A673 (cell line): ENCODE measurements at regions not wholly inside any gene's neighbourhood (a gene's known extent, or its start where the extent isn't known, plus 50 kb on each side); places are given as distances from the start of the nearest gene placed in this dataset.

Experiments
- BruUV-seq: library from RNA; stranded (reverse); fragments of 400-500 nt; replicated peaks from 2 replicates; lab custom pipeline; 2021; lab: Mats Ljungman, UMichigan
- CTCF ChIA-PET: fragments of 300-600 bp; sonication (Branson Sonifier 250); formaldehyde crosslinking; loops from one replicate; lab custom pipeline; 2022; ENCODE audit warnings: antibody characterized with exemption; lab: Charles Lee
- POLR2A ChIA-PET: fragments of 300-600 bp; sonication (Branson Sonifier 250); formaldehyde crosslinking; loops from one replicate; lab custom pipeline; 2022; ENCODE audit warnings: antibody characterized with exemption; ENCODE audit not compliant: low non-redundant PET; lab: Charles Lee
- DNase-seq: peaks from one replicate; pipeline ENCODE4 v3.0.0-alpha.2; 2015; ENCODE audit warnings: low spot score
- H3K27ac ChIP-seq: fragments of 200-600 bp; sonication (generic); 2 replicates; pipeline ENCODE4 v1.5.1; 2016; ENCODE audit warnings: mixed run types, low read depth, mild to moderate bottlenecking, mixed read lengths, antibody characterized with exemption, low read length; ENCODE audit not compliant: poor library complexity, severe bottlenecking
- H3K27me3 ChIP-seq: fragments of 200-600 bp; sonication (generic); replicated peaks from 2 replicates; pipeline ENCODE4 v1.6.1; 2017; ENCODE audit warnings: mixed run types, low read depth, mild to moderate bottlenecking, mixed read lengths, antibody characterized with exemption, low read length; ENCODE audit not compliant: insufficient read depth, poor library complexity
- H3K36me3 ChIP-seq: fragments of 200-600 bp; sonication (generic); 2 replicates; pipeline ENCODE4 v1.6.1; 2016; ENCODE audit warnings: mixed run types, mild to moderate bottlenecking, mixed read lengths, antibody characterized with exemption, low read length; ENCODE audit not compliant: insufficient read depth, poor library complexity, severe bottlenecking
- H3K4me1 ChIP-seq: fragments of 200-600 bp; sonication (generic); 2 replicates; pipeline ENCODE4 v1.6.1; 2017; ENCODE audit warnings: mixed run types, mild to moderate bottlenecking, mixed read lengths, antibody characterized with exemption, low read length; ENCODE audit not compliant: insufficient read depth, poor library complexity, severe bottlenecking
- H3K4me3 ChIP-seq: fragments of 200-600 bp; sonication (generic); 2 replicates; pipeline ENCODE4 v1.5.1; 2016; ENCODE audit warnings: low read depth, mixed run types, mild to moderate bottlenecking, mixed read lengths, low read length; ENCODE audit not compliant: poor library complexity, severe bottlenecking
- H3K9me3 ChIP-seq: fragments of 200-600 bp; sonication (generic); 2 replicates; pipeline ENCODE4 v1.6.1; 2016; ENCODE audit warnings: mixed run types, low read depth, mild to moderate bottlenecking, mixed read lengths, antibody characterized with exemption, low read length; ENCODE audit not compliant: poor library complexity, severe bottlenecking
- EZH2 ChIP-seq: fragments of 200-600 bp; sonication (generic); IDR thresholded peaks from 2 replicates; pipeline ENCODE4 v1.6.1; 2017; ENCODE audit warnings: borderline replicate concordance, low read depth, mild to moderate bottlenecking, mixed read lengths, antibody characterized with exemption, low read length; ENCODE audit not compliant: poor library complexity, severe bottlenecking
- intact Hi-C: fragments of 100-400 bp; cut with micrococcal nuclease; formaldehyde crosslinking; loops from one replicate; pipeline ENCODE4 v1.10.0; 2022; ENCODE audit not compliant: unreplicated experiment
- TF ChIP-seq, protein P1 (sequence below): fragments of 300-800, 200-600 bp; sonication (generic); conservative IDR thresholded peaks from 2 replicates; pipeline ENCODE4 v1.5.1; 2017; ENCODE audit warnings: low read depth, mild to moderate bottlenecking, antibody characterized with exemption, low read length, moderate library complexity, mixed read lengths

- intact Hi-C loops = no loop called here
- Histone ChIP-seq H3K4me3 (no peak overlapping the region), H3K4me1 (no peaks in the 10 kb centered on the region), H3K27me3 (peaks cover 9% of the 10 kb centered on the region), H3K9me3 (no peaks in the 10 kb centered on the region), H3K36me3 (no peaks in the 10 kb centered on the region), H3K27ac (no peak overlapping the region)
- DNase-seq = no peak
- ChIA-PET CTCF (no interaction called here), POLR2A (no interaction called here)
- TF ChIP-seq, protein P1, sequence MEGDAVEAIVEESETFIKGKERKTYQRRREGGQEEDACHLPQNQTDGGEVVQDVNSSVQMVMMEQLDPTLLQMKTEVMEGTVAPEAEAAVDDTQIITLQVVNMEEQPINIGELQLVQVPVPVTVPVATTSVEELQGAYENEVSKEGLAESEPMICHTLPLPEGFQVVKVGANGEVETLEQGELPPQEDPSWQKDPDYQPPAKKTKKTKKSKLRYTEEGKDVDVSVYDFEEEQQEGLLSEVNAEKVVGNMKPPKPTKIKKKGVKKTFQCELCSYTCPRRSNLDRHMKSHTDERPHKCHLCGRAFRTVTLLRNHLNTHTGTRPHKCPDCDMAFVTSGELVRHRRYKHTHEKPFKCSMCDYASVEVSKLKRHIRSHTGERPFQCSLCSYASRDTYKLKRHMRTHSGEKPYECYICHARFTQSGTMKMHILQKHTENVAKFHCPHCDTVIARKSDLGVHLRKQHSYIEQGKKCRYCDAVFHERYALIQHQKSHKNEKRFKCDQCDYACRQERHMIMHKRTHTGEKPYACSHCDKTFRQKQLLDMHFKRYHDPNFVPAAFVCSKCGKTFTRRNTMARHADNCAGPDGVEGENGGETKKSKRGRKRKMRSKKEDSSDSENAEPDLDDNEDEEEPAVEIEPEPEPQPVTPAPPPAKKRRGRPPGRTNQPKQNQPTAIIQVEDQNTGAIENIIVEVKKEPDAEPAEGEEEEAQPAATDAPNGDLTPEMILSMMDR = no peak
- TF ChIP-seq EZH2 = no peak
- no TSS peak for BruUV-seq
Observed at GRCh38 chr3:24589931-24590880, 95.6 kb upstream of the THRB start.

DNA sequence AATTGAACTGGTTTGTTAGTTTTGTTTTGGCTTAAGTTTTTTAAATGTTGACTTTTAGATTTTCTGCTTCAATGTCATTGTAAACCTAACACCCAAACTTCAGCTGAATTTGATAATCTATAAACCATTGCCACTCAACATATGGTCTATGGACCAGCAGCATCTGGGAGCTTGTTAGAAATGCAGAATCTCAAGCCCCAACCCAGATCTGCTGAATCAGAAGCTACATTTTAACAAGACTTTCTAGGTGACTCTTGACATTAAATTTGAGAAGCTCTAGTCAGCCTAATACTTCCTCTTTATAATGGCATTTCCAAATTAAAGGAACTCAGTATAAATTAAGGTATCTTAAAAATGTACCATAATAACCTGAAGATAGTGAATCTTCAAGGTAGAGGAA is 96.5 kb upstream of the THRB start:
- Histone ChIP-seq H3K4me3 (no peak overlapping the region), H3K9me3 (no peaks in the 10 kb centered on the region), H3K36me3 (no peaks in the 10 kb centered on the region), H3K27ac (no peak overlapping the region), H3K27me3 (peaks cover 9% of the 10 kb centered on the region), H3K4me1 (no peaks in the 10 kb centered on the region)
- CTCF ChIA-PET = interaction anchor here (0.5 kb wide), 1 partner anchor 326 kb away, joined by 5 read pairs; no protein-coding TSS in a partner anchor
- DNase-seq = no peak
- intact Hi-C loops = no loop called here
- POLR2A ChIA-PET = no interaction called here
- TF ChIP-seq, protein P1 = no peak
- no peak for TF ChIP-seq EZH2
- no TSS peak for BruUV-seq

DNA sequence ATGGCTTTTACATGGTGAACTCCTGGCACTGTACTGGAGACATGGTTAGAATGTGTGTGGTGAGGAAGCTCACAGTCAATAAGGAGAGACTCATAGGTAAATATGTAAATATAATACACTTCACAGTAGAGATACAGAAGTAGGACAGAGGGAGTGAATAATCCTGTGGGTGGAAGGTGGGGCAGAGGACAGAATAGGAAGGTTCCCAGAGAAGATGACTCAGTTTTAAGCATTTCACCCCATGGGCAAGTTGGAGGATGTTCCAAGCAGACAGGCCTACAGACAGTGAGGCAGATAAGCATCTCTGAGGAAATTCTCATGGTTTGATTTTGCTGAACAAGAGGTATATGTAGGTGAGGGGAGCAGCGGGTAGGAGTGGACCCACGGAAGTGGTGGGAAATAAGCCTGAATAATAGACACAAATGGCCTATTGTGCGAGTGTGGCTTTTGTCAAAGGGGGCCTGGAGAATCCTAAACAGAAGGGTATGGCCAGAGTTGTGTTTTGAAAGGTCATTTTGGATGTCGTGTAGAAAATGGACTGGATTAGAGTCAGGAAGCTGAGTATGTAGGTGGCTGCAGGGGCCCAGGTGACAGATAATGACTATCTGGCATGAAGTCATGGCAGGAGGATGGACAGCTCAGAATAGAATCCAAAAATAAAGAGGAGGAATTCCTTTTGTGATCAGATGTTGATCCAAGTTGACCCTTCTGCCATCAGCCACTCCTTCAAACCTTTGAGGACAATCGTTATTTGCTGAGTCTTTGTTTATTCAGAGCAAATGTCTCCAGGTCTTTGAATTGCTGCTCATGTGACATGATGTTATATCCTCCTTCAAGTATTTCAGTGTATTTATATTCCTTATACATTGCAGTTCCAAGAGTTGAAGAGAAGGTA is 97.3 kb upstream of the THRB start:
- Histone ChIP-seq H3K27ac (no peak overlapping the region), H3K9me3 (no peaks in the 10 kb centered on the region), H3K4me1 (no peaks in the 10 kb centered on the region), H3K27me3 (peaks cover 9% of the 10 kb centered on the region), H3K36me3 (no peaks in the 10 kb centered on the region), H3K4me3 (no peak overlapping the region)
- intact Hi-C loops = no loop called here
- ChIA-PET POLR2A (no interaction called here), CTCF (interaction anchor here (0.5 kb wide), 1 partner anchor 327 kb away, joined by 5 read pairs; no protein-coding TSS in a partner anchor)
- no peak for DNase-seq
- no TSS peak for BruUV-seq
- TF ChIP-seq, protein P1 = no peak
- no peak for TF ChIP-seq EZH2
